Endothelial cell of umbilical vein (primary cell): ENCODE measurements at regions not wholly inside any gene's neighbourhood (a gene's known extent, or its start where the extent isn't known, plus 50 kb on each side); places are given as distances from the start of the nearest gene placed in this dataset.

Source experiments
- BruUV-seq: library from RNA; stranded (reverse); fragments of 400-500 nt; replicated peaks from 2 replicates; lab custom pipeline; 2021; lab: Mats Ljungman, UMichigan
- CTCF ChIA-PET: fragments of 300-600, 350-600 bp; sonication (Branson Sonifier 250); formaldehyde crosslinking; loops from one replicate; lab custom pipeline; 2021; ENCODE audit warnings: antibody characterized with exemption, inconsistent platforms; lab: Charles Lee
- POLR2A ChIA-PET: fragments of 300-600, 350-600 bp; sonication (Branson Sonifier 250); formaldehyde crosslinking; loops from one replicate; lab custom pipeline; 2021; ENCODE audit warnings: antibody characterized with exemption, inconsistent platforms; lab: Charles Lee
- DNase-seq: peaks from one replicate; pipeline ENCODE4 v3.0.0-alpha.2; 2011; ENCODE audit warnings: low read depth, low spot score
- FAIRE-seq: peaks from 2 replicates; lab custom pipeline; 2011; peaks lifted over from hg19 to GRCh38; lab: Jason Lieb, UNC
- H2AFZ ChIP-seq: 2 replicates; pipeline ENCODE4 v1.6.0; 2012; ENCODE audit warnings: low read depth, low read length, control low read depth, inconsistent platforms
- H3K27ac ChIP-seq: 2 replicates; pipeline ENCODE4 v1.5.1; 2011; ENCODE audit warnings: low read depth, mild to moderate bottlenecking, control low read depth, low read length, moderate library complexity; ENCODE audit not compliant: insufficient read depth
- H3K27me3 ChIP-seq, 2 experiments: 2 replicates each; pipeline versions ENCODE4 v1.6.0 to v1.6.1; 2011; ENCODE audit warnings: low read length in 2 of 2, mixed read lengths in 1 of 2; ENCODE audit not compliant: control insufficient read depth in 2 of 2, insufficient read depth in 2 of 2
- H3K36me3 ChIP-seq, 2 experiments: 2 replicates in 1 of 2; 3 replicates in 1 of 2; pipeline ENCODE4 v1.5.1; 2011; ENCODE audit warnings: low read length in 2 of 2, mild to moderate bottlenecking in 1 of 2, moderate library complexity in 1 of 2; ENCODE audit not compliant: control insufficient read depth in 2 of 2, insufficient read depth in 2 of 2; ENCODE audit errors: extremely low read depth in 1 of 2
- H3K4me1 ChIP-seq: 3 replicates; pipeline ENCODE4 v1.5.1; 2011; ENCODE audit warnings: mild to moderate bottlenecking, low read length; ENCODE audit not compliant: control insufficient read depth, insufficient read depth; ENCODE audit errors: extremely low read depth
- H3K4me2 ChIP-seq: 2 replicates; pipeline ENCODE4 v1.6.1; 2011; ENCODE audit warnings: low read length, control low read depth, mixed read lengths; ENCODE audit not compliant: insufficient read depth
- H3K4me3 ChIP-seq, 3 experiments: fragments of 200-600 bp in 1 of 3; sonication (generic), shearing (Covaris generic) in 1 of 3; replicated peaks in 1 of 3; 2 replicates each; pipeline ENCODE4 v1.5.1; 2011 to 2016; ENCODE audit warnings: control low read depth in 3 of 3, low read length in 3 of 3, mild to moderate bottlenecking in 2 of 3, inconsistent platforms in 1 of 3, low read depth in 1 of 3, moderate library complexity in 1 of 3; ENCODE audit not compliant: insufficient read depth in 1 of 3
- H3K79me2 ChIP-seq: 2 replicates; pipeline ENCODE4 v1.6.0; 2012; ENCODE audit warnings: low read length, inconsistent platforms; ENCODE audit not compliant: control insufficient read depth, insufficient read depth
- H3K9ac ChIP-seq: replicated peaks from 2 replicates; pipeline ENCODE3; 2011; ENCODE audit warnings: low read length, control low read depth; ENCODE audit not compliant: insufficient read depth; ENCODE audit errors: extremely low read depth
- H3K9me1 ChIP-seq: replicated peaks from 3 replicates; pipeline ENCODE4 v1.6.0; 2011; ENCODE audit warnings: mild to moderate bottlenecking, low read length; ENCODE audit not compliant: control insufficient read depth, insufficient read depth; ENCODE audit errors: extremely low read depth
- H3K9me3 ChIP-seq: replicated peaks from 2 replicates; pipeline ENCODE4 v1.5.1; 2012; ENCODE audit warnings: low read length, inconsistent platforms; ENCODE audit not compliant: control insufficient read depth, insufficient read depth
- H4K20me1 ChIP-seq: replicated peaks from 2 replicates; pipeline ENCODE3; 2011; ENCODE audit warnings: mild to moderate bottlenecking, low read length; ENCODE audit not compliant: control insufficient read depth, insufficient read depth; ENCODE audit errors: extremely low read depth
- EZH2 ChIP-seq: IDR thresholded peaks from 2 replicates; pipeline ENCODE4 v1.6.1; 2012; ENCODE audit warnings: borderline replicate concordance, low read depth, mild to moderate bottlenecking, moderate library complexity, low read length, inconsistent platforms; ENCODE audit not compliant: severe bottlenecking
- FOS ChIP-seq: IDR thresholded peaks from 2 replicates; pipeline ENCODE4 v1.6.1; 2011; ENCODE audit warnings: mild to moderate bottlenecking, low read length, moderate library complexity, borderline replicate concordance; ENCODE audit not compliant: insufficient read depth
- GATA2 ChIP-seq: IDR thresholded peaks from 2 replicates; pipeline ENCODE4 v1.7.0; 2011; ENCODE audit warnings: low read depth, mild to moderate bottlenecking, moderate library complexity, mixed read lengths, low read length; ENCODE audit not compliant: insufficient read length, insufficient read depth
- MAX ChIP-seq: IDR thresholded peaks from 2 replicates; pipeline ENCODE4 v1.6.1; 2011; ENCODE audit not compliant: insufficient read depth, insufficient read length
- POLR2AphosphoS5 ChIP-seq: IDR thresholded peaks from 2 replicates; pipeline ENCODE4 v1.6.1; 2012; ENCODE audit warnings: low read depth, mild to moderate bottlenecking, control low read depth, low read length, moderate library complexity; ENCODE audit not compliant: insufficient read depth
- dilution Hi-C: fragments of 300-500 bp; cut with MboI; formaldehyde crosslinking; loops from one replicate; pipeline ENCODE4 v1.15.0; 2019; ENCODE audit warnings: low sequenced_read_pairs; ENCODE audit not compliant: extremely low pct_ligation_motif_present
- intact Hi-C: fragments of 100-400 bp; cut with micrococcal nuclease; formaldehyde crosslinking; loops from one replicate; pipeline ENCODE4 v1.10.0; 2022
- TF ChIP-seq, protein P1 (sequence below), 2 donors: IDR thresholded peaks; 1 replicate in 1 of 2; 2 replicates in 1 of 2; pipeline ENCODE4 v1.5.1; 2011; ENCODE audit warnings: low read length in 2 of 2, mild to moderate bottlenecking in 2 of 2, moderate library complexity in 2 of 2, control low read depth in 1 of 2, inconsistent platforms in 1 of 2, low read depth in 1 of 2; ENCODE audit not compliant: insufficient read depth in 1 of 2; ENCODE audit errors: extremely low read depth in 1 of 2

GRCh38 chr12:75786070-75786469 lies 245.5 kb downstream of the PHLDA1 start:
- dilution Hi-C loops, result no loop called here
- no TSS peak for BruUV-seq
- FAIRE-seq, result no peak
- ChIA-PET CTCF (no interaction called here), POLR2A (no interaction called here)
- no peaks in the 10 kb centered on the region for H3K9me1 ChIP-seq
- no peaks in the 10 kb centered on the region for H3K27me3 ChIP-seq
- intact Hi-C loops, result loop anchor here (10.0 kb wide), 1 partner anchor 249 kb away; the partner anchor contains the start of gene PHLDA1
- no peak overlapping the region for H3K4me3 ChIP-seq
- peaks cover 5% of the 10 kb centered on the region for H3K4me1 ChIP-seq
- no peak overlapping the region for H3K27ac ChIP-seq
- H3K9me3 ChIP-seq, result no peaks in the 10 kb centered on the region
- DNase-seq, result no peak
- H3K36me3 ChIP-seq, result no peaks in the 10 kb centered on the region
- H3K79me2 ChIP-seq, result no peaks in the 10 kb centered on the region
- no peak for TF ChIP-seq GATA2
- no peak for TF ChIP-seq EZH2
- TF ChIP-seq, protein P1, sequence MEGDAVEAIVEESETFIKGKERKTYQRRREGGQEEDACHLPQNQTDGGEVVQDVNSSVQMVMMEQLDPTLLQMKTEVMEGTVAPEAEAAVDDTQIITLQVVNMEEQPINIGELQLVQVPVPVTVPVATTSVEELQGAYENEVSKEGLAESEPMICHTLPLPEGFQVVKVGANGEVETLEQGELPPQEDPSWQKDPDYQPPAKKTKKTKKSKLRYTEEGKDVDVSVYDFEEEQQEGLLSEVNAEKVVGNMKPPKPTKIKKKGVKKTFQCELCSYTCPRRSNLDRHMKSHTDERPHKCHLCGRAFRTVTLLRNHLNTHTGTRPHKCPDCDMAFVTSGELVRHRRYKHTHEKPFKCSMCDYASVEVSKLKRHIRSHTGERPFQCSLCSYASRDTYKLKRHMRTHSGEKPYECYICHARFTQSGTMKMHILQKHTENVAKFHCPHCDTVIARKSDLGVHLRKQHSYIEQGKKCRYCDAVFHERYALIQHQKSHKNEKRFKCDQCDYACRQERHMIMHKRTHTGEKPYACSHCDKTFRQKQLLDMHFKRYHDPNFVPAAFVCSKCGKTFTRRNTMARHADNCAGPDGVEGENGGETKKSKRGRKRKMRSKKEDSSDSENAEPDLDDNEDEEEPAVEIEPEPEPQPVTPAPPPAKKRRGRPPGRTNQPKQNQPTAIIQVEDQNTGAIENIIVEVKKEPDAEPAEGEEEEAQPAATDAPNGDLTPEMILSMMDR (IDR thresholded peaks at IDR 0.05; ENCODE audit: extremely low read depth in 1 of 2, insufficient read depth in 1 of 2, low read depth in 1 of 2, low read length in 2 of 2), result no peak
- TF ChIP-seq POLR2AphosphoS5, result no peak
- TF ChIP-seq FOS, result no peak
- no peak for TF ChIP-seq MAX
- no peaks in the 10 kb centered on the region for H4K20me1 ChIP-seq
- no peak overlapping the region for H3K4me2 ChIP-seq
- H3K9ac ChIP-seq, result no peak overlapping the region
- no peak overlapping the region for H2AFZ ChIP-seq
